Motor neuron (in vitro differentiated cells): ENCODE measurements at regions not wholly inside any gene's neighbourhood (a gene's known extent, or its start where the extent isn't known, plus 50 kb on each side); places are given as distances from the start of the nearest gene placed in this dataset.

Source experiments
- ATAC-seq, 8 experiments: fragments of 200-7000 bp; cut with Tn5 transposase; replicated peaks in 6 of 8; 2 replicates each; pipeline ENCODE4 v1.8.0; 2021; ENCODE audit warnings: mild to moderate bottlenecking in 8 of 8, moderate library complexity in 8 of 8
- H3K27ac ChIP-seq, 2 donors: fragments of 250-450 bp; sonication (Bioruptor Pico); 2 replicates each; pipeline ENCODE4 v1.9.0; 2021; ENCODE audit warnings: antibody characterized with exemption in 2 of 2, mild to moderate bottlenecking in 2 of 2, moderate library complexity in 1 of 2
- H3K4me1 ChIP-seq, 2 donors: fragments of 250-450 bp; sonication (Bioruptor Pico); replicated peaks in 1 of 2; 2 replicates each; pipeline ENCODE4 v1.6.1; 2021; ENCODE audit warnings: antibody characterized with exemption in 2 of 2, mild to moderate bottlenecking in 2 of 2, moderate library complexity in 1 of 2
- H3K4me3 ChIP-seq, 5 donors: fragments of 250-450 bp; sonication (Bioruptor Pico); 2 replicates each; pipeline ENCODE4 v1.9.0; 2021; ENCODE audit warnings: antibody characterized with exemption in 5 of 5, mild to moderate bottlenecking in 5 of 5, moderate library complexity in 4 of 5
- WGBS, 10 experiments: fragments of 450-650 bp; shearing (Covaris generic); methylation state at CpG; one replicate each; pipeline ENCODE4 v1.0.0; 2022; 5-methylcytosine and 5-hydroxymethylcytosine counted together
- in situ Hi-C, 9 experiments: fragments of 400-800 bp; cut with MboI; loops; one replicate each; pipeline ENCODE4 v1.15.0; 2021; ENCODE audit warnings: low sequenced_read_pairs in 9 of 9, low pct_unique_long_range_greater_than_20kb in 2 of 9; ENCODE audit not compliant: unreplicated experiment in 9 of 9

DNA sequence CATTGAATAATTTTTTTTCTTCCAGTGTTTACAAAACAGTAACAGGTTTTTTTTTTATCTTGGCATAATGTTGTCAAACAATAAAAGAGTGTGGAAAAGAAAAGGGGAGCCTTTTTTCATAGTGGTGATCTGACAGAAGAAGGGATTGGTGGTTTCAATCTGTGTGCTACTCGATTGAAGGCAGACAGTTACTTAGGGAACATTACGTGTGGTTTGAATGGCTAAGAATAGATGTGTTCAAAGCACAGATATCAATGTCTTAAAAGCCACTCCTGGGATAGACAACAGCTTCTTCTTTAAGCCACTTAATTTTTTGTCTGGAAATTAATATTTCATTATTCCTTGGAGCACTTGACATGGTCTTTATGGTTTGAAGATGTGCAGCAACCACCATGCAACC, 558.6 kb upstream of the ADGRL2 start:
- in situ Hi-C loops, result no loop called here

DNA sequence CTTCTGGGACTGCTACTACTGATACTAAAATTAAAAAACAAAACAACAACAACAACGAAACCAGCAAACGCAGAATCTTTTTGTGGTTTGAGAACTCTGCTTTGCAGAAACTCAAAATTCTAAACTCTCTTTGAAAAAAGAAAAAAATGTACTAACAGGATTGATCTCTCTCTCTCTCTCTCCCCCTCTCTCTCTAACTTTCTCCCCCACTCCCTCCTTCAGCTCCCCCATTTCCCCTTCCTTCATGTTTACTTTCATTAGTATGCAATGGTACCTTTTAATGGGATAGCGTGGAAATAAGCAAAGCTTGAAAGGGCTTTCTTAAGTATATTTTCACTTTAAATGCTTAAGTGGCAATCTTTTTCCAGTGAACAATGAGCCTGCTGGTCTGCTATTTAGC, 562.6 kb upstream of the ADGRL2 start:
- Histone ChIP-seq H3K4me1 (peaks cover 12 to 33% of the 10 kb centered on the region in 2 donors), H3K4me3 (no peak overlapping the region), H3K27ac (no peak overlapping the region)
- 16 to 100% (median 65%) methylated on average over 1 to 3 of the region's 3 CpGs for WGBS, 10 experiments
- in situ Hi-C loops, result no loop called here
- no peak for ATAC-seq

More for the DNA sequence above, 558.6 kb upstream of the ADGRL2 start:
- 15 to 100% (median 79%) methylated on average over 2 of the region's 2 CpGs; no CpG with 5 or more reads in 3 of the 10 experiments for WGBS, 10 experiments
- no peak for ATAC-seq
- Histone ChIP-seq H3K4me1 (peaks cover 10 to 28% of the 10 kb centered on the region in 2 donors), H3K27ac (no peak overlapping the region), H3K4me3 (no peak overlapping the region)

DNA sequence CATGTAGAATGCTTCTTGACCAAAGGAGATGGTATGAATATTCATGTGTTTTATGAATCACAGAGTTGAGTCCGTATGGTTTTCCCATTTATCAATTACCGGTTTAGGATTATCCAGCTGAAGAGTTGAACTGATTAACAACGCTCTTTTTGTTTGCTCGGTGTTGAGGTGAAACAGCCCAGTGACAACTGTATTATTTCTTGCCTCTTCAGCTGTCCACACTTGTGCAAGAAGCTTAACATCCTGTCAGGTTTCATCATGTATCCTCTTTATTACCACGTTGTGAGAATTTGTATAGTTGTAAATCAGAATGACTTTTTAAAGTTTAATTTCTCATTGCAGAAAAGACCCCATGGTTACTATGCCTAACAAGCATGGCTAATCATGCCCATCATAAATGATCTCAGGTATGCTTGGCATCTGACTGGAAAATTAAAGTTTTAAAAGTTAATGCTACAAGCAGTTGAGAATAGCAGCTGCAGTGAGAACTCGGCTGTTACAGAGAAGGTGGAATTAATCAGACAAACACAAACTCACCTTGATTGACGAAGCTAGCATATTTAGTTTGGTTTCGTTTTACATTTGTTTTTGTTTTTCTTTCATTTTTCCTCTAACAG, 563.2 kb upstream of the ADGRL2 start:
- H3K4me1 ChIP-seq, result peaks cover 12 to 33% of the 10 kb centered on the region in 2 donors
- WGBS, 10 experiments, result 10 to 73% (median 25%) methylated on average over 2 to 8 of the region's 8 CpGs
- ATAC-seq, result peak in 6 of 8 experiments; percentile 66 to 88 (median 74)
- no peak overlapping the region for H3K4me3 ChIP-seq
- in situ Hi-C loops, result no loop called here
- no peak overlapping the region for H3K27ac ChIP-seq

DNA sequence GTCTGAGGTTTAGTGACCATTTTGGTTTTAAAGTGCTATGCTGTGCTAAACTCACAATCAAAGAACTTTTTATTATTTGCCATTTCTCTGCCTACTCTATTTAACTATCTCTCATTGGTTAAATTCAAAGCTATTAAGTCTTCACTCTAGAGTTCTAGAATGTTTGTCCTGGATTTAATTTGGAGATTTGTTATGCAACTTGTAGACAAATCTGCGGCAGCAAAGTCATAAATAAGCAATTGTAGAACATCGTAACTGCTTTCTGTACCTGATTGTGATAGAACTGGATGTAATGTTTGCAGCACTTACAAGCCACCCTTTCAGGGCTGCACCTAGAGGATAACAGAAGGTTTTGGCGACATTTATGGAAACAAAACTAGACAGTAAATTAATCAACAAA, 566.5 kb upstream of the ADGRL2 start:
- Histone ChIP-seq H3K27ac (no peak overlapping the region), H3K4me3 (no peak overlapping the region), H3K4me1 (peaks cover 14 to 24% of the 10 kb centered on the region in 2 donors)
- in situ Hi-C loops, result no loop called here
- ATAC-seq, result no peak
- 17 to 100% (median 85%) methylated on average over 1 to 3 of the region's 3 CpGs for WGBS, 10 experiments

DNA sequence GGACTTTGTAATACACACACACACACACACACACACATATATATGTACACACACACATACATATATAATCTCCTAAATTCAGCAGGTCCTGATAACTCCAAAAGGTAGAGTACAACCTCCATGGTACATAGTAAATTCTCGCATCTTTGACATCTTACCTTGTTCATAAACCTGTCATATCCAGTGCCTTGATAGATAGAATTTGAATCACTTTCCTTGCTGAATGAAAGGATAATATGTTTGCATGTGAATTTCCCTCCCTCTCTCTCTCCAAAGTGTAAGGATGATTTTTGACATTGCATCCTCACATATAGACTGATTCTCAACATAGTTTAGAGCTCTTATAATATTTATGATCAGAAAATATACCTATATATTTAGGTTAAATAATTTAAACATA, 567.1 kb upstream of the ADGRL2 start:
- no peak for ATAC-seq
- Histone ChIP-seq H3K4me1 (peaks cover 14 to 20% of the 10 kb centered on the region in 2 donors), H3K4me3 (no peak overlapping the region), H3K27ac (no peak overlapping the region)
- in situ Hi-C loops, result no loop called here
- WGBS, 10 experiments, result 27 to 100% (median 82%) methylated on average over 1 of the region's 1 CpG; no CpG with 5 or more reads in 2 of the 10 experiments

DNA sequence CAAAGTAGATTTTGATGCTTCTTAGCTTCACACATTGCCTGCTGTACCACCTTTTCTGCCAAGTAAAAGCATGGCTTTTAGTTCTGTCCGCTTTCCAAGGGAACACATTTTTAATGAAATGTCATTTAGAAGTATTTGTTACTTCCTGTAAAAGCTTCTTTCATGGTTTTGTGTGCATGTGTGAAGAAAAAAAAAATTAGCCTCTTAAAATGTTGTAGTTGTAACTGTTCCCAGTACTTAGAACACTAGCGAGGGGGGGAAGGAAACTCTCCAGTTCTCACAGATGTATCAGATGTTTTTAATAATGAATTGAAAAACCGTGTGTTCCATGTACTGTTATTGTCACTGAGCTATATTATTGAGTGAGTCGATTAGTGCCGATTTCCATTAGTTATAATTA, 568.3 kb upstream of the ADGRL2 start:
- 0 to 93% (median 81%) methylated on average over 1 to 5 of the region's 5 CpGs for WGBS, 10 experiments
- no peak overlapping the region for H3K4me3 ChIP-seq
- peaks cover 6 to 8% of the 10 kb centered on the region in 2 donors for H3K4me1 ChIP-seq
- in situ Hi-C loops, result no loop called here
- no peak overlapping the region for H3K27ac ChIP-seq
- ATAC-seq, result no peak

DNA sequence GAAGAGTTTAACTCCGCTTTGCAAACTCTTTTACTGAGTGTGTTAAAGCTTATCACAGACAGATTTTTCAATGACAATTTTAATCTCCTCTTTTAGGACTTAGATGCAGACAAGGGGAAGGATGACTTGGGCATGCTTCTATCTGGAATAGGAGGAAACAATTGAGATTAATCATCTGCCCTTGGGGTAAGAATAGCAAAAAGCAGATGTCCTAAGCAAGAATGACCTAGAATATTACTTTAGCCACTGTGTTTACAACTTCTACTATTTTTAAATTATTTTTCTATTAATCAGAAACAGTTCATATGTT, 569.0 kb upstream of the ADGRL2 start:
- Histone ChIP-seq H3K4me3 (no peak overlapping the region), H3K4me1 (peaks cover 2 to 4% of the 10 kb centered on the region in 2 donors), H3K27ac (no peak overlapping the region)
- peak in 1 of 8 experiments; percentile 26 for ATAC-seq
- 50 to 100% (median 88%) methylated on average over 1 of the region's 1 CpG; no CpG with 5 or more reads in 1 of the 10 experiments for WGBS, 10 experiments
- in situ Hi-C loops, result no loop called here

DNA sequence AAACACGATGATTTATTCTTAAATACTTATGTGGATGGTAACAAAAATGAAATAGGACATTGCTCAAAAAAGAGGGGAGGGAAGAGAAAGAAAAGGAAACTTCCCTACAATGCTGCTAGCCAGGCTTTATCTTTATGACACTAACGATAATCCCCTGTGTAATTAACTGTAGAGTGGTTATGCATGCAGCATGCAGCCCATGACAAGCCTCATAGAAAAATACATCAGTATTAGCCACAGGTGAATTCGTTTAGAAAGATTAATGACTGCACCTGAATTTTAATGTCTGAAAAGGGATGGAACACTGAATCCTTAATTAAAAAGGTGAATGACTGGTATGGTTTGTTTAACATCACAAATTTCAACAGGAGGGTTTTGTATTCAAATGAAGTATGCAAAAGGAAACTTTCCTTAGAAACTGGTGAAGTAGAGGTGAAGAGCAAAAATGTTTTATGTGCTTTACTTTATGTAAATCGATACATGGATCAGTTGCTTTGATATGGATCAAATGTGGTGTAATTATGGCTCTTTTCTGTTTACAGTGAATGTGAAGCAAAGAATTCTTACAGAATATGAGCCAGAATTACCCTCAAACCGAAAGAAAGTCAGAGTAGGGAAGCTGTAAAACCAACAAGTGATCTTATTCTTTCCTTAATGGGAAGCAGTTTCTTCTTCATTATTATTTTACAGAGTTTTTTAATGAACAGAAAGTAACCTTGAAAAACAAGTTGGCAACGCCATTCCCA, 569.6 kb upstream of the ADGRL2 start:
- H3K27ac ChIP-seq, result no peak overlapping the region
- H3K4me3 ChIP-seq, result no peak overlapping the region
- in situ Hi-C loops, result no loop called here
- H3K4me1 ChIP-seq, result peaks cover 5 to 8% of the 10 kb centered on the region in 2 donors
- WGBS, 10 experiments, result 19 to 100% (median 65%) methylated on average over 4 to 6 of the region's 6 CpGs
- ATAC-seq, result peak in 1 of 8 experiments; percentile 44

DNA sequence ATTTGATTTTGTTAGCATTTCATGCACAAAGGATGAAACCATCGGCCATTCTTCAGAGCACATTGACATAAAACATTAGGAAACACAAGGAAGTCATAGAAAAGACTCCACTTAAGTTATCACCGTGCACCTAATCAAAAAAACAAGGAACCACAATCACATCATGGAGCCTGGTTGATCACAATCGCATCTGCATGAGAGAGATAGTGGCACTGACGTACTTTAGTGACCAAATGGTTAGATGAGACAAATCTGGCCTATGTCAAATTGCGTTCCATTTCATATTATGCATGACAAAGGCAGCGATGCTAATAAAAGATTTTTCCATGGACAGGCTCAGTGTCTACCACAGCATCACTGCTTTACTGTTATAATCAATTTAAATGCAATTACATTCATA, 571.8 kb upstream of the ADGRL2 start:
- in situ Hi-C loops, result no loop called here
- Histone ChIP-seq H3K4me1 (peaks cover 10 to 22% of the 10 kb centered on the region in 2 donors), H3K4me3 (no peak overlapping the region), H3K27ac (no peak overlapping the region)
- 14 to 96% (median 85%) methylated on average over 3 to 6 of the region's 6 CpGs for WGBS, 10 experiments
- no peak for ATAC-seq

DNA sequence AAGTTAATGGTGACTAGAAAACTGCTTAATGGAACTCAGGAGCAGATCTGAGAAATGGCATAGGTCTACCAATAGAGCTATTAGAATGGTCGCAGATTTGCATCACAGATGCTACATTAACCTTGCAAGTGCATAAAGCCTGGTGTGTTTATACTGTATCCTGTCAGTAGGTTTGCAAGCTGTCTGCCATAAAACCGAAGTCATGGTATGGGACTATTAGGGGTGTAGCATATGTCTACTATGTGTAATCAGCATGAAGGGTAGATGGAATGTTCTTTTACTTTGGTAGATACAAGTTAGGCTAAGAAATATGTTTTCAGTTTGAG, 574.2 kb upstream of the ADGRL2 start:
- Histone ChIP-seq H3K4me3 (no peak overlapping the region), H3K27ac (no peak overlapping the region), H3K4me1 (peaks cover 9 to 22% of the 10 kb centered on the region in 2 donors)
- WGBS, 10 experiments, result 21 to 100% (median 73%) methylated on average over 1 to 2 of the region's 2 CpGs; no CpG with 5 or more reads in 2 of the 10 experiments
- in situ Hi-C loops, result no loop called here
- peak in 6 of 8 experiments; percentile 23 to 76 (median 49) for ATAC-seq

DNA sequence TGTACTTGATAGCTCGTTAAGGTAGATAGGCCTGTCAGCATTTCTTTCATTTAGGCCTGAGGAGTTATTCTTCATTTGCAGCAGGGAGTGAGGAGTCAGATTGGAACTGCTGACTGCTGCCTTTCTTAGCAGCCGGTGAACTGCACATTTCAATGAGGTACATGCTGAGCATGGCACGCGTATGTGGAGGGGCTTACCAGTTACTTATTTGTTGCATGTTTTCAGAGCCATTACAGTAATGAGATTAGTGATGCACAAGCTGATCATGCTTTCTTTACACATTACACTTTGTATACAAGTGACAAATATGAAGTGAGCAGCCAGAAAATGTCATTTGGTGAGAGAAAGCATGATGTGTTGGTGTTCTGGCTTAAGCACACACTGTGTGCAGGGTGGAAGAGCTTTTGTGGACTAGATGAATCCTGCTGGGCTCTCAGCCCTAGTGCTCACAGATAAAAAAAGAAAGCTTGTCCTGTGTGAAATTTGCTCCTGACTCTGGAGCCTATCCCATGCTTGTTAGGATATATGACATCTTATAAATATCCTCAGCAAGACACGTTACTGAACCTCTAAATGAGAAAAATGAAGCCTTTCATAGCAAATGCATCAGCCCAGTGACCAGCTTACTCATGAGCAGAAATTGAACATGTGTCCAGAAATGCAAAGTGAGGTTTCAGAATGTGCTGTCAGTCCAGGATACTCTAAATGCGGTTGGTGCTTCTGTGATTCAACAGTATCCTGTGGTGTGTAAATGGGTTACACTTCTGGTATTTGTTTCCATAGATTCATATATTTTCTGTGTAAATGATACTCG, 574.7 kb upstream of the ADGRL2 start:
- in situ Hi-C loops, result no loop called here
- Histone ChIP-seq H3K4me3 (no peak overlapping the region), H3K27ac (peak overlapping the region; percentile 25 to 36), H3K4me1 (peaks cover 8 to 22% of the 10 kb centered on the region in 2 donors)
- WGBS, 10 experiments, result 26 to 80% (median 48%) methylated on average over 1 to 7 of the region's 7 CpGs
- peak in 6 of 8 experiments; percentile 42 to 89 (median 84) for ATAC-seq

DNA sequence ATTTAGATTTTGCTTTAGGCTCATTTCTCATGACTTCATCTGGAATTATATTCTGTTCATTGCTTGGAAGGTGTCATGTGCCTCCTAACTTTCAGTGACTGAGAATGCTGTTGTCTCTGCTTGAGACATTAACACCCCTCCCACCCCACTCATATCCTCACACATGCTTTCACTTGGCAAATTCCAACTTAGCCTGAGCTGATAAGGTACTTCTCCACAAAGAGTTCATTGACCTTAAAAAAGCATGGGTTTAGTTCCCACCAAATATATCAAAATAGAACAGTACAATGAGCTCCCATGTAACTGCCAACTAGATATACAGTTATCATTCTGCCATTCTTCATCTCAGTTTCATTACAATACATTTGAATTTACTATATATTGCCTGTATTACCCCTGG, 576.5 kb upstream of the ADGRL2 start:
- ATAC-seq, result no peak
- in situ Hi-C loops, result no loop called here
- no peak overlapping the region for H3K4me3 ChIP-seq
- H3K4me1 ChIP-seq, result peaks cover 8 to 22% of the 10 kb centered on the region in 2 donors
- no peak overlapping the region for H3K27ac ChIP-seq

DNA sequence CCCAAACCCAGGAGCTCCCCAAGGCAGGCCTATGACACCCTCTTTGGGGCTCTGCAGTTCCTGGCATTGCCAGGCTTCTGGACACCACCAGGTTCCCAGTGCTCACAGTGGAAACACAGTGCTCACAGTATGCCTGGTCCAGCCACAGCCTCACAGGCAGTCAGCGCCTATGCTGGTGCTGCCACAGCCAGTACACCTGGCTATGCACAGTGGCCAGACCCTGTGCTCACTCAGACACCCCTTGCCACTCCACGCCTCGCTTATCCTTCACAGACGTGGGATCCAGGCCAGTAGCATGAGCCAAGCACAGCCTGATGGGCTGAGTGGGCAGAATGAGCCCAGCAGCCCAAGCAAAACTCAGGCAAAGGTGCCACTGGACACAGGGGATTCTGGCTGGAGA, 579.2 kb upstream of the ADGRL2 start:
- WGBS, 10 experiments, result 80 to 100% (median 88%) methylated on average over 1 to 4 of the region's 4 CpGs; no CpG with 5 or more reads in 5 of the 10 experiments
- no peak overlapping the region for H3K4me3 ChIP-seq
- ATAC-seq, result no peak
- H3K27ac ChIP-seq, result no peak overlapping the region
- in situ Hi-C loops, result no loop called here
- H3K4me1 ChIP-seq, result peaks cover 8 to 18% of the 10 kb centered on the region in 2 donors
